KMS-11 (cell line): ENCODE measurements at regions not wholly inside any gene's neighbourhood (a gene's known extent, or its start where the extent isn't known, plus 50 kb on each side); places are given as distances from the start of the nearest gene placed in this dataset.

ENCODE experiments used
- H2AFZ ChIP-seq: fragments of 200-600 bp; sonication (generic); 2 replicates; pipeline ENCODE4 v1.6.1; 2016; ENCODE audit warnings: antibody characterized with exemption, mixed run types, low read depth
- H3K27ac ChIP-seq: fragments of 200-600 bp; sonication (generic); 2 replicates; pipeline ENCODE4 v1.6.1; 2016; ENCODE audit warnings: mild to moderate bottlenecking, mixed run types
- H3K27me3 ChIP-seq: fragments of 200-600 bp; sonication (generic); 2 replicates; pipeline ENCODE4 v1.6.1; 2017; ENCODE audit warnings: mild to moderate bottlenecking, low read depth, mixed run types, moderate library complexity; ENCODE audit not compliant: insufficient read depth
- H3K36me3 ChIP-seq: fragments of 200-600 bp; sonication (generic); 2 replicates; pipeline ENCODE4 v1.6.1; 2017; ENCODE audit warnings: mild to moderate bottlenecking, mixed run types; ENCODE audit not compliant: insufficient read depth
- H3K4me1 ChIP-seq: fragments of 200-600 bp; sonication (generic); 2 replicates; pipeline ENCODE4 v1.6.1; 2016; ENCODE audit warnings: mild to moderate bottlenecking, low read depth, mixed run types; ENCODE audit not compliant: poor library complexity, severe bottlenecking
- H3K4me2 ChIP-seq: fragments of 200-600 bp; sonication (generic); 2 replicates; pipeline ENCODE4 v1.7.0; 2016; ENCODE audit warnings: mild to moderate bottlenecking, mixed run types
- H3K4me3 ChIP-seq: fragments of 200-600 bp; sonication (generic); IDR thresholded peaks from 2 replicates; pipeline ENCODE4 v1.6.1; 2017; ENCODE audit warnings: low read depth, low read length, mixed read lengths; ENCODE audit not compliant: insufficient read depth
- H3K79me2 ChIP-seq: fragments of 200-600 bp; sonication (generic); 2 replicates; pipeline ENCODE4 v1.6.1; 2016; ENCODE audit warnings: low read depth, mixed run types; ENCODE audit not compliant: insufficient read depth
- H3K9ac ChIP-seq: fragments of 200-600 bp; sonication (generic); 2 replicates; pipeline ENCODE4 v1.6.1; 2016; ENCODE audit warnings: mild to moderate bottlenecking, mixed run types
- H4K20me1 ChIP-seq: fragments of 200-600 bp; sonication (generic); 2 replicates; pipeline ENCODE4 v1.6.1; 2016; ENCODE audit warnings: mild to moderate bottlenecking, mixed run types; ENCODE audit not compliant: insufficient read depth
- TF ChIP-seq, protein P1 (sequence below): fragments of 200-600 bp; sonication (generic); conservative IDR thresholded peaks from 2 replicates; pipeline ENCODE4 v1.6.1; 2017; ENCODE audit warnings: low read depth, mild to moderate bottlenecking, antibody characterized with exemption, low read length, moderate library complexity, mixed read lengths

DNA sequence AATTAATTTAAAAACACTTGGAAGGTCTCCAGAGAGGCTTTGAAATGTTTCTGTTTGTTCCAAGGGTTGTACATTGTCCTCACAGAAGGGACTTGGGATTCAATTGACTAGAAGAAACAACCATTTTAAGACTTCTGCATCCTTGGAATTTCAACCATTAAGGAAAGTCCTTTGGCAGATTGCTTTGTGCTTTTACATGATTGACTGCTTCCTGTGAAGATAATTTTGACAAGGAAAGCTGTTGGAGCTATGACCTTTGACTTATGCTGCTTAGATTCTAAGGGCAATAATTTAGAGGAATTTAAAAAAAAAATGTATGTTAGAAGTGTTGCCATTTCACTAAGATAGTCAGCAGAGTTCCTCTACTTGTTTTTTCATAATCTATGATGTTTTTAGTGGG is 483.9 kb upstream of the TBL1XR1 start:
- Histone ChIP-seq H3K4me1 (no peaks in the 10 kb centered on the region), H3K36me3 (no peaks in the 10 kb centered on the region), H3K27ac (no peak overlapping the region), H2AFZ (no peak overlapping the region), H3K27me3 (no peaks in the 10 kb centered on the region), H4K20me1 (no peaks in the 10 kb centered on the region), H3K9ac (no peak overlapping the region), H3K79me2 (no peaks in the 10 kb centered on the region), H3K4me3 (no peak overlapping the region), H3K4me2 (no peak overlapping the region)
- TF ChIP-seq, protein P1, sequence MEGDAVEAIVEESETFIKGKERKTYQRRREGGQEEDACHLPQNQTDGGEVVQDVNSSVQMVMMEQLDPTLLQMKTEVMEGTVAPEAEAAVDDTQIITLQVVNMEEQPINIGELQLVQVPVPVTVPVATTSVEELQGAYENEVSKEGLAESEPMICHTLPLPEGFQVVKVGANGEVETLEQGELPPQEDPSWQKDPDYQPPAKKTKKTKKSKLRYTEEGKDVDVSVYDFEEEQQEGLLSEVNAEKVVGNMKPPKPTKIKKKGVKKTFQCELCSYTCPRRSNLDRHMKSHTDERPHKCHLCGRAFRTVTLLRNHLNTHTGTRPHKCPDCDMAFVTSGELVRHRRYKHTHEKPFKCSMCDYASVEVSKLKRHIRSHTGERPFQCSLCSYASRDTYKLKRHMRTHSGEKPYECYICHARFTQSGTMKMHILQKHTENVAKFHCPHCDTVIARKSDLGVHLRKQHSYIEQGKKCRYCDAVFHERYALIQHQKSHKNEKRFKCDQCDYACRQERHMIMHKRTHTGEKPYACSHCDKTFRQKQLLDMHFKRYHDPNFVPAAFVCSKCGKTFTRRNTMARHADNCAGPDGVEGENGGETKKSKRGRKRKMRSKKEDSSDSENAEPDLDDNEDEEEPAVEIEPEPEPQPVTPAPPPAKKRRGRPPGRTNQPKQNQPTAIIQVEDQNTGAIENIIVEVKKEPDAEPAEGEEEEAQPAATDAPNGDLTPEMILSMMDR = no peak

DNA sequence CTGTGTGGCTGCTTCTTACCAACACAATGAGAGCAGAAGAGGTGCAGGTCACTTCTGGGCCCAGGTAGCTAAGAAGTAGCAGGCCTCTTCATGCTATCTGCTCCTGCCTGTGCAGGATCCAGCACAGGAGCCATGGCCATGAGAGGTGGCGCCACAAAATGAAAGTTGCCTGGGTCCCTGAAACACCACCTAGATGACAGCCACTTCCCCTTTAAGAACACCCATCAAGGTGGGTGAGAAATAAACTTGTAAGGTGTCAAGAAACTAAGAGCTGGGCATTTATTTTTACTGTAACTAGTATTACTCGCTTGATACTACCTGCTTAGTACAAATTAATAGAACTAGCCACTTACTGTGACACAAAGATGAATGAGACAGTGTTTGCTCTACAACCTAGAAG is 484.6 kb upstream of the TBL1XR1 start:
- H3K4me1 ChIP-seq = no peaks in the 10 kb centered on the region
- H3K27me3 ChIP-seq = no peaks in the 10 kb centered on the region
- H3K4me3 ChIP-seq = no peak overlapping the region
- no peaks in the 10 kb centered on the region for H3K36me3 ChIP-seq
- TF ChIP-seq, protein P1 = no peak
- H3K9ac ChIP-seq = no peak overlapping the region
- no peak overlapping the region for H3K27ac ChIP-seq
- no peaks in the 10 kb centered on the region for H3K79me2 ChIP-seq
- H4K20me1 ChIP-seq = no peaks in the 10 kb centered on the region
- H2AFZ ChIP-seq = no peak overlapping the region
- H3K4me2 ChIP-seq = no peak overlapping the region

DNA sequence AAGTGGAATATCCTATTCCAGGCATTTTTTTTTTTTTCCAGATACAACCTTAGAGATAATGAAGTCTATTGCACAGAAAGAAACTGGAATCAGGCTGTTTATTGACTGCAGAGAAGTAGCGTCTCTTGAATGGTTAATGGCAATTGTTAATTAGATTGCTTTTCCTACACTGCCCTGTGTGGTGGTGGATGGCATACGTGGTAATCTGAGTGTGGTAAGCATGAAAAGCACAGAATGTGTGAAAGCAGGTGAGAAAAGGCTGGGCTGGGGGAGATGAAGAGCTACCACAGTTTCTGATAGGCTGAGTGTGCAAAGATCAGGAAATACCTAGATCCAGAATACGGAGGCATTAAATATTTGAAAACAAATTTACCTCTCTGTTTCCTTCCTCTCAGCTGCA is 486.3 kb upstream of the TBL1XR1 start:
- no peak overlapping the region for H3K9ac ChIP-seq

DNA sequence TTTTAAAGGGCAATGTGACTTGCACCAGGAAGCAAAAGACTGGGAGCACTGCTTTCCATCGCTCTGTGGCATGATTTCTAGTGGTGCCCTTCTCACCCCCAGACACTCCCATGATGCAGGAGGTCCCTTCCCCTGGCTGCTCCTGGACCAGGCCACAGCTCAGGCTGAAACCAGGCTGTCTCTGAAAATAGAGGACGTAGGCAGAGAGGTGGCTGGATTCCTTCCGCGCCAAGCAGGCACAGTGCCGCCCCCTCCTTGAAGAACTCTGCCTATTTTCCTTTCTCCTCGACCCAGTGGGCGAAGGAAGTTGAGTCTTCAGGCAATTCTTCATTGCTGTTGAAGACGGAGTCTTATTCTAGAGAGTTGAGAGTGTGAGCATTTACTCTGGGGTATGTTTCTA is 489.4 kb upstream of the TBL1XR1 start:
- Histone ChIP-seq H3K27ac (no peak overlapping the region), H4K20me1 (no peaks in the 10 kb centered on the region), H3K27me3 (no peaks in the 10 kb centered on the region), H3K9ac (no peak overlapping the region), H3K4me2 (no peak overlapping the region), H3K4me3 (no peak overlapping the region), H3K79me2 (no peaks in the 10 kb centered on the region), H2AFZ (no peak overlapping the region), H3K36me3 (no peaks in the 10 kb centered on the region), H3K4me1 (no peaks in the 10 kb centered on the region)
- TF ChIP-seq, protein P1 = no peak

More for the DNA sequence above, 486.3 kb upstream of the TBL1XR1 start:
- Histone ChIP-seq H2AFZ (no peak overlapping the region), H3K4me1 (no peaks in the 10 kb centered on the region), H3K36me3 (no peaks in the 10 kb centered on the region), H3K4me2 (no peak overlapping the region), H3K4me3 (no peak overlapping the region), H3K79me2 (no peaks in the 10 kb centered on the region), H3K27ac (no peak overlapping the region), H4K20me1 (no peaks in the 10 kb centered on the region), H3K27me3 (no peaks in the 10 kb centered on the region)
- TF ChIP-seq, protein P1 = no peak
